RWPE2 (cell line): ENCODE measurements at regions not wholly inside any gene's neighbourhood (a gene's known extent, or its start where the extent isn't known, plus 50 kb on each side); places are given as distances from the start of the nearest gene placed in this dataset.

ENCODE experiments used
- ATAC-seq: fragments of 200-7000 bp; cut with Tn5 transposase; 3 replicates; pipeline ENCODE4 v1.9.1; 2021; ENCODE audit warnings: low read depth
- DNase-seq: peaks from one replicate; pipeline ENCODE4 v3.0.0-alpha.2; 2020; ENCODE audit warnings: low spot score
- H3K27ac ChIP-seq: fragments of 450-650 bp; 2 replicates; pipeline ENCODE4 v1.5.1; 2017; ENCODE audit warnings: mild to moderate bottlenecking; ENCODE audit not compliant: poor library complexity, severe bottlenecking
- H3K27me3 ChIP-seq: fragments of 250-450 bp; sonication (Bioruptor Pico); 2 replicates; pipeline ENCODE4 v1.5.1; 2021; ENCODE audit warnings: mild to moderate bottlenecking, moderate library complexity; ENCODE audit not compliant: insufficient read depth, poor library complexity, severe bottlenecking
- H3K36me3 ChIP-seq: fragments of 250-450 bp; sonication (Bioruptor Pico); 2 replicates; pipeline ENCODE4 v1.5.1; 2020; ENCODE audit warnings: low read depth, mild to moderate bottlenecking, moderate library complexity
- H3K4me1 ChIP-seq: fragments of 250-450 bp; sonication (Bioruptor Pico); 2 replicates; pipeline ENCODE4 v1.5.1; 2021; ENCODE audit warnings: mild to moderate bottlenecking, moderate library complexity; ENCODE audit not compliant: insufficient read depth, poor library complexity, severe bottlenecking
- H3K4me3 ChIP-seq: fragments of 250-450 bp; sonication (Bioruptor Pico); 2 replicates; pipeline ENCODE4 v1.5.1; 2021; ENCODE audit warnings: mild to moderate bottlenecking, moderate library complexity; ENCODE audit not compliant: severe bottlenecking
- H3K9me3 ChIP-seq: fragments of 250-450 bp; sonication (Bioruptor Pico); 2 replicates; pipeline ENCODE4 v1.5.1; 2021; ENCODE audit warnings: mild to moderate bottlenecking, moderate library complexity; ENCODE audit not compliant: severe bottlenecking
- TF ChIP-seq, protein P1 (sequence below): fragments of 450-650 bp; IDR thresholded peaks from one replicate; pipeline ENCODE4 v1.5.1; 2017; ENCODE audit warnings: mild to moderate bottlenecking, moderate library complexity; ENCODE audit not compliant: poor library complexity, severe bottlenecking

DNA sequence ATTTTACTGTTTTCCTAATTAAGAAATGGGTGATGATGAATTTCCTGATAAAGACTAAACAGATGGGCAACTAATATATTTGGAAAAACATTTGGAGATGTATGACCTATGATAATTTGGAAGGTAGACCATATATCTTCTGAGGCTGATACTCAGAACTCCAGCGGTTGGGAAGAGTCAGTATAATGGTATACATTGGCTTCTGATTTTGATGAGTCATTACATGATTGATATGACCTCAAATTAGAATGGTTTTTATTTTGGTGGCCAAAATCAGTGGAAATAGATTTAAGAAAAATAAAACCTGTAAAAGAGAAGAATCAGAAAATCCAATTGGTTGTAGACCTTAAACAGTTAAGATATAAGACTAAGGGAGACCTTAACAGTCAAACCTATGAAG is 496.4 kb upstream of the ALCAM start:
- Histone ChIP-seq H3K27ac (no peak overlapping the region), H3K36me3 (no peaks in the 10 kb centered on the region), H3K4me3 (no peak overlapping the region), H3K9me3 (no peaks in the 10 kb centered on the region), H3K4me1 (no peaks in the 10 kb centered on the region), H3K27me3 (no peaks in the 10 kb centered on the region)
- TF ChIP-seq, protein P1, sequence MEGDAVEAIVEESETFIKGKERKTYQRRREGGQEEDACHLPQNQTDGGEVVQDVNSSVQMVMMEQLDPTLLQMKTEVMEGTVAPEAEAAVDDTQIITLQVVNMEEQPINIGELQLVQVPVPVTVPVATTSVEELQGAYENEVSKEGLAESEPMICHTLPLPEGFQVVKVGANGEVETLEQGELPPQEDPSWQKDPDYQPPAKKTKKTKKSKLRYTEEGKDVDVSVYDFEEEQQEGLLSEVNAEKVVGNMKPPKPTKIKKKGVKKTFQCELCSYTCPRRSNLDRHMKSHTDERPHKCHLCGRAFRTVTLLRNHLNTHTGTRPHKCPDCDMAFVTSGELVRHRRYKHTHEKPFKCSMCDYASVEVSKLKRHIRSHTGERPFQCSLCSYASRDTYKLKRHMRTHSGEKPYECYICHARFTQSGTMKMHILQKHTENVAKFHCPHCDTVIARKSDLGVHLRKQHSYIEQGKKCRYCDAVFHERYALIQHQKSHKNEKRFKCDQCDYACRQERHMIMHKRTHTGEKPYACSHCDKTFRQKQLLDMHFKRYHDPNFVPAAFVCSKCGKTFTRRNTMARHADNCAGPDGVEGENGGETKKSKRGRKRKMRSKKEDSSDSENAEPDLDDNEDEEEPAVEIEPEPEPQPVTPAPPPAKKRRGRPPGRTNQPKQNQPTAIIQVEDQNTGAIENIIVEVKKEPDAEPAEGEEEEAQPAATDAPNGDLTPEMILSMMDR = no peak
- DNase-seq (no peak), ATAC-seq (no peak)

DNA sequence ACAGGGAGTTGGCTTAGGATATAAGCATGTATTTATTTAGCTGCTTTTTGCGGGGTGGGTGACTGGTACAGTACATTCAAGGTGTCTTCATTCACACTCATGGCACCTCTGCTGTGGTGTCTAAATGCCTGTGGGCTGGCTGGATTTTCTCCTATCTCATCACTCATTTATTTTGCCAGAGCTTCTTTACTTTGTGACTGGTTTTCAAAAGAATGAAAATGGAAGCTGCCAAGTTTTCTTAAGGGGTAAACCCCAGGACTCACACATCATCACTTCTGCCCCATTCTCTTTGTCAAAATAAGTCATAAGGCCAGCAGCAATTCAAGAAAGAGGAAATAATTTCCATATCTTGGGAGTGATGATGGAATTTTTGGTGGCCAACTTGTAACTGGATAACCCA is 493.4 kb upstream of the ALCAM start:
- H3K36me3 ChIP-seq = no peaks in the 10 kb centered on the region
- H3K4me3 ChIP-seq = no peak overlapping the region
- H3K4me1 ChIP-seq = no peaks in the 10 kb centered on the region
- ATAC-seq = no peak
- H3K9me3 ChIP-seq = no peaks in the 10 kb centered on the region
- no peaks in the 10 kb centered on the region for H3K27me3 ChIP-seq
- TF ChIP-seq, protein P1 = no peak
- no peak overlapping the region for H3K27ac ChIP-seq
- no peak for DNase-seq

DNA sequence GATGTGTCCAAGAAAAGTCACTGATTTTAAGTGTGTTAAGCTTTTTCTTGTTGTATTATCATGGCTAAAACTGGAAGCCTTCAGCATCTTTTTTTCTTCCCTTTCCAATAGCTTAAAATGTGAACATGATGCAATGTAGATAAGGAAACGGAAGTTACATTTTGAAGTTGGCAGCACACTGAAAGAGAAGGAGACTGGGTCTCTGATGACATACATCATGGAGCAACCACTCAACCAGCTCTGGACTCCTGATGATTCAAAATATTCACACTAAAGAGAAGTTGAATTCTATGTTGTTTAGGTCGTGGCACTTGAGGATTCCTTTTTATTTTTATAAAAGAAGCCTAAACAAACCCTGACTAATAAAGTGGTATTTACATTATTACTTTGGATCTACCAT is 488.3 kb upstream of the ALCAM start:
- ATAC-seq (no peak), DNase-seq (no peak)
- Histone ChIP-seq H3K4me1 (no peaks in the 10 kb centered on the region), H3K27me3 (no peaks in the 10 kb centered on the region), H3K27ac (no peak overlapping the region), H3K4me3 (no peak overlapping the region), H3K36me3 (no peaks in the 10 kb centered on the region), H3K9me3 (no peaks in the 10 kb centered on the region)
- TF ChIP-seq, protein P1 = no peak

DNA sequence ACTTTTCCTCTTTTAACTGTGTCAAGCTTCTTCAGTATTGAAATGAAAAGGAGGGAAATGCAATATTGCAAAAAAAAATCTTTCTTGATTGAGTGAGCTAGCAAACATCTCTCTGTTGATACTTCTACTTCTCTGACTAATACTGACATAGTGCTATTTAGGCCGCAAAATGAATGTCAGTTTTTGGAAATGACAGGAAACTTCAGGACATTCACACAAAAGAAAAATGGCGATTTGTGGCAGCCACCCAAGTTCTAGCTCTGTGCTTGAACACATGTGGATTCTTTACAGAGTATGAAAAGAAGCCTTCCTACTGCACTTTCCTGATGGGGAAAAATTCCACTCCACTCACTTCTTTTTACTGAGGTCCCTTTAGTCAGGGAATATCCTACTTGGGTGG is 486.8 kb upstream of the ALCAM start:
- Histone ChIP-seq H3K27me3 (no peaks in the 10 kb centered on the region), H3K4me3 (no peak overlapping the region), H3K9me3 (no peaks in the 10 kb centered on the region), H3K27ac (no peak overlapping the region), H3K4me1 (no peaks in the 10 kb centered on the region), H3K36me3 (no peaks in the 10 kb centered on the region)
- TF ChIP-seq, protein P1 = no peak
- ATAC-seq (no peak), DNase-seq (no peak)

DNA sequence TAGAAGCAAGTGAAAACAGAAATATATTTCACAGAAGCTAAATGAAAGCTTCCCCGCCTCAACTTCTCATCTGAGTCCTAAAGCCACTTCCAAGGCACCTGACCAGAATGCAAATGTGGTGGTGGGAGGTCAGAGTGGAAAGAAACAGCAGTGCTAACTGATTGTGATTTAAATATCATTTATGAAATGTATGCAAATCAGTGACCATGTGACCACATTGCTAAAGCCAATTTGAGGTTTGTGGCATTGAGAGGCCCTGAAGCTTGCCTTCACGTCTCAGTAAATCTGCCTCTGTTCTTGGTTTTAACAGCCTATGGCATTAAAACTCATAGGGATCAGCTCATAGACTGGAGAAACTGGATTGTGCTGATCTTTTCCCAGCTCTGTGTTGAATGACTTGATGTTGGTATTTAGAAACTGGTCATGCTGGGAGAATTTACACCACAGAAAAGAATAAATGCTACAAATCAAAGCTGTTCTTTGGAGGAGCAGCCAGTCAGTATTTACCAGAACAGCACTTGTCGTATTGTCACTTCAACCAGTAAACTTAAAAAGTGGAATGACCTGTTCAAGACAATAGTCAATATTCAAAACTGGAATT is 481.4 kb upstream of the ALCAM start:
- ATAC-seq = no peak
- Histone ChIP-seq H3K27me3 (no peaks in the 10 kb centered on the region), H3K4me1 (no peaks in the 10 kb centered on the region), H3K27ac (no peak overlapping the region), H3K4me3 (no peak overlapping the region), H3K36me3 (no peaks in the 10 kb centered on the region), H3K9me3 (no peaks in the 10 kb centered on the region)
- no peak for DNase-seq
- TF ChIP-seq, protein P1 = no peak
